ENCODE measurements at regions not wholly inside any gene's neighbourhood (a gene's known extent, or its start where the extent isn't known, plus 50 kb on each side); places are given as distances from the start of the nearest gene placed in this dataset.

GRCh38 chr10:69715156-69715898 is 85.3 kb downstream of the FAM241B start:
- no peak for TF ChIP-seq ZBTB1 (tag by site-specific recombination; IDR thresholded peaks at IDR 0.05)
- TF ChIP-seq, protein P1, sequence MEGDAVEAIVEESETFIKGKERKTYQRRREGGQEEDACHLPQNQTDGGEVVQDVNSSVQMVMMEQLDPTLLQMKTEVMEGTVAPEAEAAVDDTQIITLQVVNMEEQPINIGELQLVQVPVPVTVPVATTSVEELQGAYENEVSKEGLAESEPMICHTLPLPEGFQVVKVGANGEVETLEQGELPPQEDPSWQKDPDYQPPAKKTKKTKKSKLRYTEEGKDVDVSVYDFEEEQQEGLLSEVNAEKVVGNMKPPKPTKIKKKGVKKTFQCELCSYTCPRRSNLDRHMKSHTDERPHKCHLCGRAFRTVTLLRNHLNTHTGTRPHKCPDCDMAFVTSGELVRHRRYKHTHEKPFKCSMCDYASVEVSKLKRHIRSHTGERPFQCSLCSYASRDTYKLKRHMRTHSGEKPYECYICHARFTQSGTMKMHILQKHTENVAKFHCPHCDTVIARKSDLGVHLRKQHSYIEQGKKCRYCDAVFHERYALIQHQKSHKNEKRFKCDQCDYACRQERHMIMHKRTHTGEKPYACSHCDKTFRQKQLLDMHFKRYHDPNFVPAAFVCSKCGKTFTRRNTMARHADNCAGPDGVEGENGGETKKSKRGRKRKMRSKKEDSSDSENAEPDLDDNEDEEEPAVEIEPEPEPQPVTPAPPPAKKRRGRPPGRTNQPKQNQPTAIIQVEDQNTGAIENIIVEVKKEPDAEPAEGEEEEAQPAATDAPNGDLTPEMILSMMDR (tag by site-specific recombination; IDR thresholded peaks at IDR 0.05): no peak
